GM13977 (cell line): ENCODE measurements at regions not wholly inside any gene's neighbourhood (a gene's known extent, or its start where the extent isn't known, plus 50 kb on each side); places are given as distances from the start of the nearest gene placed in this dataset.

Experiments
- DNase-seq: peaks from one replicate; pipeline ENCODE4 v3.0.0; 2012; ENCODE audit warnings: low spot score
- CTCF ChIP-seq: IDR thresholded peaks from 2 replicates; pipeline ENCODE4 v1.5.1; 2012; ENCODE audit warnings: mild to moderate bottlenecking, control low read depth; ENCODE audit not compliant: insufficient read depth; ENCODE audit errors: extremely low read depth, missing control alignments
- in situ Hi-C: fragments of 300-500 bp; cut with MboI; formaldehyde crosslinking; loops from one replicate; pipeline ENCODE4 v1.12.0; 2022; ENCODE audit warnings: low sequenced_read_pairs, low pct_unique_long_range_greater_than_20kb, mixed read lengths, inconsistent platforms; ENCODE audit not compliant: unreplicated experiment

GRCh38 chr2:12155303-12156051, 409.0 kb downstream of the LPIN1 start:
- DNase-seq: no peak
- in situ Hi-C loops: no loop called here
- TF ChIP-seq CTCF: no peak

- TF ChIP-seq CTCF: no peak
- no peak for DNase-seq
- in situ Hi-C loops: no loop called here
These were observed 409.9 kb downstream of the LPIN1 start for GRCh38 chr2:12156349-12156748.

- DNase-seq: no peak
- in situ Hi-C loops: no loop called here
These were observed 414.7 kb downstream of the LPIN1 start for GRCh38 chr2:12161085-12161484.

GRCh38 chr2:12162269-12163247, 416.1 kb downstream of the LPIN1 start:
- no peak for DNase-seq
- in situ Hi-C loops: no loop called here

More at GRCh38 chr2:12161085-12161484, 414.7 kb downstream of the LPIN1 start:
- no peak for TF ChIP-seq CTCF

GRCh38 chr2:12163866-12164265, 417.4 kb downstream of the LPIN1 start:
- DNase-seq: no peak
- in situ Hi-C loops: no loop called here
- TF ChIP-seq CTCF: no peak

More at GRCh38 chr2:12162269-12163247, 416.1 kb downstream of the LPIN1 start:
- no peak for TF ChIP-seq CTCF

GRCh38 chr2:12164689-12165088, 418.3 kb downstream of the LPIN1 start:
- no peak for TF ChIP-seq CTCF
- no peak for DNase-seq
- in situ Hi-C loops: no loop called here
